ENCODE measurements at regions not wholly inside any gene's neighbourhood (a gene's known extent, or its start where the extent isn't known, plus 50 kb on each side); places are given as distances from the start of the nearest gene placed in this dataset.
"Not testable (repeated sequence)": the region's sequence is repeated elsewhere in the genome, so short reads cannot be mapped to it uniquely, and the experiment has no call there.

DNA sequence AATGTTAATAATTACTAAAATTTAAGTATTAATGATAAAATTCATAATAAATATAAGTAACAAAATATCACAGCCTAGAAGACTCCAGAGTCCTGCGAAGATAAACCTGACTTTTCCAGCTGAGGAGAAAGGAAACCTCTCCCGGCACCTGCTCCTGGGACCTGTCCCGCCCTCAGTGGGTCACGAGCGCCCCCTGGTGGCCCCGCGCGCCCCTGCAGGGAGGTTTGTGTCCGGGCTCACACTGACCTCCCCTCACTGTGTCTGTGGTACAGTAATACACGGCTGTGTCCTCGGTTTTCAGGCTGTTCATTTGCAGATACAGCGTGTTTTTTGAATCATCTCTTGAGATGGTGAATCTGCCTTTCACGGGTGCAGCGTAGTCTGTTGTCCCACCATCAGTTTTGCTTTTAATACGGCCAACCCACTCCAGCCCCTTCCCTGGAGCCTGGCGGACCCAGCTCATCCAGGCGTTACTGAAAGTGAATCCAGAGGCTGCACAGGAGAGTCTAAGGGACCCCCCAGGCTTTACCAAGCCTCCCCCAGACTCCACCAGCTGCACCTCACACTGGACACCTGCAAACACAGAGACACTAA, 627.1 kb downstream of the TMEM121 start:
- peak; percentile 86 for TF ChIP-seq CTCF (IDR thresholded peaks at IDR 0.05; ENCODE audit: extremely low read depth, missing control alignments)
- DNase-seq (ENCODE audit: low spot score): not testable (repeated sequence)

DNA sequence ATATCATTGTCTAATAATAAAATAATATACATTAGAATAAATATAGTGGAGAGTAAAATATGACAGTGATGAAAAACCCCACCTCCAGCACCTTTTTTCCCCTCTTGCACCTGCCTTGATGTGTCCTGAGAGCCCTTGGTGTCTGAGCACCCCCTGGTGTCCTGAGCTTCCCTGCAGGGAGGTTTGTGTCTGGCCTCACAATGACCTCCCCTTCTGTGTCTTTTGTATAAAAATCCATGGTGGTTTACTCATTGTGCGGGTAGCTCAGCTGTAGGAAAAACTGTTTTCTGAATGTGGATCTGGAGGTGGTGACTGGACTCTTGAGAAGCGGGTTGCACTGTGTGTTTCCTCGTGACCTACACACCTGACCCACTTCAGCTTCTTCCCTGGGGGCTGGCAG, 636.9 kb downstream of the TMEM121 start:
- no peak for DNase-seq (ENCODE audit: low spot score)

DNA sequence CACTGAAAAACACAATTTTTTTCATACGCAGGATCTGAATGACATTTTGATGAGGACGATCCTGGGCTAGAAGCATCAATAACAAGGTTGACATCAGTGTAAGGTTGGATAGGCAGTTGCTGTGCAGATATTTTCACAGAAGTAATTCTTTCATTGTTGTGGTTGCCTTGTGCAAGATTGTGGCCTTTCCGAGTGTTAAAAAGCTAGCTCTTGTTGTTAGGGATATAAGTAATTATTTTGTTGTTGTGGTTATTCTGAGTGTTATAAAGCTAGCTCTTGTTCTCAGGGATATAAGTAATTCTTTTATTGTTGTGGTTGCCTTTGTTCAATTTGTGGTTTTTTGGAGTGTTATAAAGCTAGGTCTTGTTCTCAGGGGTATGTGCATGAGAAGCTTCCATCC, 637.4 kb downstream of the TMEM121 start:
- not testable (repeated sequence) for DNase-seq (ENCODE audit: low spot score)

More for the DNA sequence above, 636.9 kb downstream of the TMEM121 start:
- no peak for TF ChIP-seq CTCF (IDR thresholded peaks at IDR 0.05; ENCODE audit: extremely low read depth, missing control alignments)

GRCh38 chr14:106166232-106166631, 639.8 kb downstream of the TMEM121 start:
- no peak for DNase-seq (ENCODE audit: low spot score)
- no peak for TF ChIP-seq CTCF (IDR thresholded peaks at IDR 0.05; ENCODE audit: extremely low read depth, missing control alignments)

- DNase-seq (ENCODE audit: low spot score): no peak
- no peak for TF ChIP-seq CTCF (IDR thresholded peaks at IDR 0.05; ENCODE audit: extremely low read depth, missing control alignments)
These were observed 640.3 kb downstream of the TMEM121 start for GRCh38 chr14:106166650-106167204.

DNA sequence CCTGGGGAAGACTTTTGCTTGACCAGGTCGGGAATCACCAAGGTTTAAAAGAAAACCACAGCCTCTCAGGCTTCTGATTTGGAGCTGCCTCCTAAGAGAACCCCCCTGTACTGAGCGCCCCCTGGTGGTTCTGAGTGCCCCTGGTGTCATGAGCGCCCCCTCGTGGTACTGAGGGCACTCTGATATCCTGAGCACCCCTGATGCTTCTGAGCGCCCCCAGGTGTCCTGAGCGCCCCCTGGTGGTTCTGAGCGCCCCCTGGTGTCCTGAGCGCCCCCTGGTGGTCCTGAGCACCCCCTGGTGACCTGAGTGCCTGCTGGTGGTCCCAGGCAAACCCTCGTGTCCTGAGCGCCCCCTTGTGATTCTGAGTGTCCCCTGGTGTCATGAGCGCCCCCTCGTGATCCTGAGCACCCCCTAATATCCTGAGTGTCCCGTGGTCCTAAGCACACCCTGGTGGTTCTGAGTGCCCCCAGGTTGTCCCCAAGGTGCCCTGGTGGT, 643.8 kb downstream of the TMEM121 start:
- TF ChIP-seq CTCF (IDR thresholded peaks at IDR 0.05; ENCODE audit: extremely low read depth, missing control alignments): peak; percentile 77
- not testable (repeated sequence) for DNase-seq (ENCODE audit: low spot score)

- DNase-seq (ENCODE audit: low spot score): no peak
- no peak for TF ChIP-seq CTCF (IDR thresholded peaks at IDR 0.05; ENCODE audit: extremely low read depth, missing control alignments)
These were observed 647.8 kb downstream of the TMEM121 start for GRCh38 chr14:106174206-106174605.

DNA sequence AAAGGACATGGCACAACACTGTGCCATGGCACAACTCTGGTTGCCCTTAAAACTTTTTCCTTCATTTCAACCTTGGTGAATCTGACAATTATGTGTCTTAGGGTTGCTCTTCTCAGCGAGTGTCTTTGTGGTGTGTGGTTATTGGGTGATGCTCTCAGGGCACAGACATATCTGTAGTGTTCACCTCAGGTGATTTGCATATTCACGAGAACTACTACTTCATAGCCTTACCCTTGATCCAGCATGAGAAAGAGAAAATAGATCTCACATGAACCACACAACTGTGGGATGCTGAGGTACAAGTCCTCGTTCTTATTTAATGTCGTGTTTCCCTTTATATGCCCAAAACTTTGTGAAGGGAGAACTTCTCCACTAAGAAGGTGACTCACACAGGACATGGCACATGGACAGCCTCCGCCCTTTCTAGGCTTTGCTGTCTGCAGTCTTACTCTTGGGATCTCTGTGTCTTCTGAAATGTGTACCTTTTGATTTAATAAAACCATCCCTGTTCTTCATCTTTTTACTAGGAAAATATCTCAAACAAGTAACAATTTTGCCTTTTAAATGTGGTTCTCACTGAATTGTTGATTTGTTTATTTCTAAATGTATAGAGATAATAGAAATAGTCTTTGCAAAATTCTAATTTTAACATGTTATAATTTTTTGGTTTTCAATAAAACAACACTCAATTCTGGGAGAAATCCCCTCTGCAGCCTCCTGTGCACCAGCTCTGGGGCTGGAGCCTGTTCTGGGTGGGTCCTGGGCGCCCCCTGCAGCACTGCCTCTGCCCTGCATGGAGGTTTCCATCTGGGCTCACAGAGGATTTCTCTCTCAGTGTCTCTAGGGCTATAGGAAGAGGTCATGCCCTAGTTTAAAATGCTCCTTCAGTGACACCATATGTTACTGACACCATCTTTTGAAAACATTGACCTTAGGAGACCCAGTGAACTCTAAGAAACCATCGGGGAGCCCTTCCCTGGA, 651.2 kb downstream of the TMEM121 start:
- not testable (repeated sequence) for DNase-seq (ENCODE audit: low spot score)

All from GM20000 (cell line).